PC-3 (cell line): ENCODE measurements at regions not wholly inside any gene's neighbourhood (a gene's known extent, or its start where the extent isn't known, plus 50 kb on each side); places are given as distances from the start of the nearest gene placed in this dataset.

Experiments used
- CTCF ChIP-seq: fragments of 300-600 bp; sonication (generic); conservative IDR thresholded peaks from 2 replicates; pipeline ENCODE4 v1.5.1; 2017; ENCODE audit warnings: antibody characterized with exemption, low read depth, mild to moderate bottlenecking, low read length
- EZH2phosphoT487 ChIP-seq: fragments of 300-600 bp; sonication (generic); IDR thresholded peaks from 2 replicates; pipeline ENCODE4 v1.6.1; 2018; ENCODE audit warnings: mild to moderate bottlenecking, antibody characterized with exemption, low read length, borderline replicate concordance

- TF ChIP-seq EZH2phosphoT487: no peak
- TF ChIP-seq CTCF: no peak
Measured at GRCh38 chr4:181618038-181618618, 625.1 kb upstream of the TENM3 start.
